ENCODE measurements at regions not wholly inside any gene's neighbourhood (a gene's known extent, or its start where the extent isn't known, plus 50 kb on each side); places are given as distances from the start of the nearest gene placed in this dataset.

DNA sequence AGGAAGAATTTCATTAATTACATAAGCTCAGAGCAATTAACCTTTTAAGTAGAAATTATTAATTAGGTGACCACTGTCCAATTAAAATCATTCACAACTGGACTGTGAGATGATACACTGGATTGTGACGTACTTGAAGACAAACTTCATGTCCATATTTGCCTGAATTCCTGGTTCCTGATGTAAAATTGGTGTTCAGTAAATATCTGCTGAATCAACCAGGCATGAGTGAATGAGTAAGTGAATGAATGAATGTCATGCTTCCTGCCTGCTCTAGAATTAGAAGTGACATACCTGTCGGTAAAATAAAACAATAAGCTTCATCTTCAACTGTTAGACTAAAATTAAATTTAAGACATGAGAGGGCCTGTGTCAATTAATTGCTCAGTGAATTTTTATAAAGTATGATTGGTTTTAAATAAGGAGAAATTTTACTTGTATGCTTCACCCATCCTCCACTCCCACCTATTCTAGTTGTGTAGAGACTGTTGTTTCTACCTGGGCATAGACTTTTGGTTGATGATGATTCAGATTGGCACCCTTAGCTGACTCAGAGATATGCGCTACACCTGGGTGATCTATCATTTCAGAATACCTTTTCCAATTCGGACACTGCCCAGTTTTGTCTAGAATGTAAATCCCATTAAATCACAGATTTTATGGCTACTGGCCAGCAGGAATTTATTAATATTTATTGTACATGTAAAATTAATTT is 56.9 kb upstream of the PTGS2 start:
- no peak for TF ChIP-seq POLR2AphosphoS5 (IDR thresholded peaks at IDR 0.05; ENCODE audit: low read depth, low read length)
- no peak for TF ChIP-seq TAF1 (IDR thresholded peaks at IDR 0.05; ENCODE audit: low read depth, low read length)
- no peak for TF ChIP-seq POLR2A (IDR thresholded peaks at IDR 0.05; ENCODE audit: low read depth, low read length)

Measured in GM12891 (cell line).